Hematopoietic multipotent progenitor cell treated with erythropoietin and hydrocortisone succinate and interleukin-3 and kit ligand, for 17 days (in vitro differentiated cells): ENCODE measurements at regions not wholly inside any gene's neighbourhood (a gene's known extent, or its start where the extent isn't known, plus 50 kb on each side); places are given as distances from the start of the nearest gene placed in this dataset.
"Not testable (repeated sequence)": the region's sequence is repeated elsewhere in the genome, so short reads cannot be mapped to it uniquely, and the experiment has no call there.

ENCODE experiments used
- DNase-seq: peaks from one replicate; pipeline ENCODE4 v3.0.0-alpha.2; 2015; ENCODE audit warnings: low spot score

- no peak for DNase-seq
These were observed 408.2 kb upstream of the PITX2 start for GRCh38 chr4:111031001-111031579.

- DNase-seq, result no peak
These were observed 408.7 kb upstream of the PITX2 start for GRCh38 chr4:111031596-111031995.

- DNase-seq, result no peak
These were observed 414.9 kb upstream of the PITX2 start for GRCh38 chr4:111037591-111038360.

- no peak for DNase-seq
These were observed 418.0 kb upstream of the PITX2 start for GRCh38 chr4:111040904-111041303.

- DNase-seq, result no peak
These were observed 420.4 kb upstream of the PITX2 start for GRCh38 chr4:111043286-111043685.

GRCh38 chr4:111045992-111046391, 423.1 kb upstream of the PITX2 start:
- DNase-seq, result no peak

- DNase-seq, result no peak
These were observed 423.9 kb upstream of the PITX2 start for GRCh38 chr4:111046811-111047210.

- DNase-seq, result no peak
These were observed 425.4 kb upstream of the PITX2 start for GRCh38 chr4:111048316-111048715.

GRCh38 chr4:111064342-111064993, 441.6 kb upstream of the PITX2 start:
- DNase-seq, result no peak

- DNase-seq, result no peak
These were observed 443.1 kb upstream of the PITX2 start for GRCh38 chr4:111066001-111066400.

GRCh38 chr4:111066447-111066846, 443.6 kb upstream of the PITX2 start:
- DNase-seq, result no peak

- no peak for DNase-seq
These were observed 444.0 kb upstream of the PITX2 start for GRCh38 chr4:111066887-111067286.

- no peak for DNase-seq
These were observed 446.0 kb upstream of the PITX2 start for GRCh38 chr4:111068883-111069282.

- no peak for DNase-seq
These were observed 447.5 kb upstream of the PITX2 start for GRCh38 chr4:111070390-111070789.

GRCh38 chr4:111074523-111075114, 451.7 kb upstream of the PITX2 start:
- no peak for DNase-seq

- not testable (repeated sequence) for DNase-seq
These were observed 453.4 kb upstream of the PITX2 start for GRCh38 chr4:111076299-111076698.

GRCh38 chr4:111108153-111108552, 485.3 kb upstream of the PITX2 start:
- DNase-seq, result no peak

- no peak for DNase-seq
These were observed 490.7 kb upstream of the PITX2 start for GRCh38 chr4:111113591-111113990.

GRCh38 chr4:111115881-111116280, 493.0 kb upstream of the PITX2 start:
- no peak for DNase-seq

GRCh38 chr4:111120191-111120590, 497.3 kb upstream of the PITX2 start:
- no peak for DNase-seq

GRCh38 chr4:111126340-111126739, 503.5 kb upstream of the PITX2 start:
- DNase-seq, result no peak

- no peak for DNase-seq
These were observed 505.0 kb upstream of the PITX2 start for GRCh38 chr4:111127841-111128240.

- no peak for DNase-seq
These were observed 505.4 kb upstream of the PITX2 start for GRCh38 chr4:111128327-111128726.
